ENCODE measurements at regions not wholly inside any gene's neighbourhood (a gene's known extent, or its start where the extent isn't known, plus 50 kb on each side); places are given as distances from the start of the nearest gene placed in this dataset.

DNA sequence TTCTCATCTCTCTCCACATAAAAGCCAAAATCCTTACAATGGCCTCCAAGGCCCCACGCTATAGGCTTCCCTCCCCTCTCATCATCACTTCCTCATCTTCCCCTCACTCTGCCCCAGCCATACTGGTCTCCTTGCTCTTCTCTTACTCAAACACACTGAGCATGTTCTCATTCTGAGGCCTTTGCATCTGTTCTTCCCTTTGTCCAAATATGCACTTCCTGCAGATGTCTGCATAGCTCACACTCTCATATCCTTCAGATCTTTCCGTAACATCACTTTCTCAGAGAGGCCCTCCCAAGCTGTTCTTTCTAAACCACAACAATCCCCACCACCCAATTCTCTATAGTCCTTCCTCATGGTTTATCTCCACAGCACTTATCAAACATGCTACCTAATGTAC lies 284.1 kb downstream of the HHIPL2 start:
- ATAC-seq (no peak), DNase-seq (no peak)
- Histone ChIP-seq H3K9me3 (ENCODE audit: control insufficient read depth, low read length) (no peaks in the 10 kb centered on the region), H3K4me1 (ENCODE audit: control insufficient read depth, insufficient read depth, low read length) (no peaks in the 10 kb centered on the region), H3K27ac (ENCODE audit: low read length) (no peak overlapping the region), H3K27me3 (ENCODE audit: control insufficient read depth, insufficient read depth) (no peaks in the 10 kb centered on the region), H3K4me3 (ENCODE audit: low read length) (no peak overlapping the region)
- WGBS, result 68% methylated on average over 2 of the region's 2 CpGs
- intact Hi-C loops (cut with DNase I), result no loop called here

DNA sequence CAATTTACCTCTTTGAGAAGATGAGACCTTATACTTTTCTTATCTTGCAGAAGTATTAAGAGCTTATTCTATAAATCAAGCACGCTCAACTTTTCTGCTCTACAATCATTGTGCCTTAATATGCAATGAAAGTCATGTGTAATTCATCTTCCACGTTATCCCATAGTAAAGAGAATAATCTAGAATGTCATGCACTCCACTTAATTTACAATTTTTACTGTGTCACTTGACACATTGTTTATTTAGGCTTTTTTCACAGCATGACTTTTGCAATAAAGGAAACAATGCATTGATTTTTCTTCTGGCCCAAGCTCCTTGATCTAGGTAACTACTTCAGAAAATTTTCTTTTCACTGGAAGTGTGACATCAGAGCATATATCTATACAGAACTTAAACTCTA lies 290.9 kb downstream of the HHIPL2 start:
- Histone ChIP-seq H3K27me3 (ENCODE audit: control insufficient read depth, insufficient read depth) (no peaks in the 10 kb centered on the region), H3K27ac (ENCODE audit: low read length) (no peak overlapping the region), H3K4me3 (ENCODE audit: low read length) (no peak overlapping the region), H3K4me1 (ENCODE audit: control insufficient read depth, insufficient read depth, low read length) (no peaks in the 10 kb centered on the region), H3K9me3 (ENCODE audit: control insufficient read depth, low read length) (peaks cover 2% of the 10 kb centered on the region)
- no peak for ATAC-seq
- intact Hi-C loops (cut with DNase I), result no loop called here
- DNase-seq, result no peak
- WGBS, result 75% methylated on average over 2 of the region's 2 CpGs

DNA sequence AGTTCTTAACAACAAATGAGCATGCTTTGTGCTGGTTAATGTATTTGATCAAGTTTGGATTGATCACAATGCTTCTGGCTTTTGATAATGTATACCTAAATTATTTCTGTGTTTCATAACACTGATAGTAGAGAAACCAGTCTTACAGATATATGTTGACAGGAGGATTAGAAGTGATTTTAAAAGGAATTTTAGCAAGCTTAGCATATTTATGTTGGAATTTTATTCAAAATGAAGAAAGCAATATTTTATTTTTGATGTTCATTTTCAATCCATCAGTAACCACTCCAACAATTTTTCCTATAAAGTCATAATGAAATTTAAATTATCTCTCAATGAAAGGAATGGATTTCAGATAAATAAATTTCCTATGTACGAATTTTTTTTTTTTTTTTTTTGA lies 291.8 kb downstream of the HHIPL2 start:
- no peaks in the 10 kb centered on the region for H3K4me1 ChIP-seq (ENCODE audit: control insufficient read depth, insufficient read depth, low read length)
- no peak overlapping the region for H3K4me3 ChIP-seq (ENCODE audit: low read length)
- intact Hi-C loops (cut with DNase I), result no loop called here
- H3K27me3 ChIP-seq (ENCODE audit: control insufficient read depth, insufficient read depth), result no peaks in the 10 kb centered on the region
- DNase-seq, result no peak
- 69% methylated on average over 1 of the region's 1 CpG for WGBS
- no peak overlapping the region for H3K27ac ChIP-seq (ENCODE audit: low read length)
- no peak for ATAC-seq
- H3K9me3 ChIP-seq (ENCODE audit: control insufficient read depth, low read length), result peaks cover 2% of the 10 kb centered on the region

DNA sequence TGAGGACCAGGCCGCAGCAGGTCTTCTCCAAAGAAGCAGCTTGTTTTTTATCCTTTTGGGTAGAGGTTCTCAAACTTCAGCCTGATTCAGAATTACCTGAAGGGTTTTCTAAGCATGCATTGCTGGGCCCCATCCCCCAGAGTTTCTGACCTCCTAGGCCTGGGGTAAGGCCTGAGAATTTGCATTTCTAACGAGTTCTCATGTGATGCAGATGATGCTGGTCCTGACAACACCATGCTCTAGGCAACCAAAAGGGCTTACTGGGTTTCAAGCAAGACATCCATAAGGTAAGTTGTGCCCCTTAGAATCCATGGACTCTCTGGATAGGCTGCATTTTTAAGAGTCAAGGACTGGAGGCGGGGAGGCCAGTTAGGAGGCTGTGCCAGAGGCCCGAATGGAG lies 295.1 kb downstream of the HHIPL2 start:
- 84% methylated on average over 4 of the region's 4 CpGs for WGBS
- no peak for DNase-seq
- ATAC-seq, result no peak
- intact Hi-C loops (cut with DNase I), result no loop called here
- no peaks in the 10 kb centered on the region for H3K27me3 ChIP-seq (ENCODE audit: control insufficient read depth, insufficient read depth)
- H3K4me3 ChIP-seq (ENCODE audit: low read length), result no peak overlapping the region
- peaks cover 2% of the 10 kb centered on the region for H3K9me3 ChIP-seq (ENCODE audit: control insufficient read depth, low read length)
- H3K4me1 ChIP-seq (ENCODE audit: control insufficient read depth, insufficient read depth, low read length), result no peaks in the 10 kb centered on the region
- H3K27ac ChIP-seq (ENCODE audit: low read length), result no peak overlapping the region

DNA sequence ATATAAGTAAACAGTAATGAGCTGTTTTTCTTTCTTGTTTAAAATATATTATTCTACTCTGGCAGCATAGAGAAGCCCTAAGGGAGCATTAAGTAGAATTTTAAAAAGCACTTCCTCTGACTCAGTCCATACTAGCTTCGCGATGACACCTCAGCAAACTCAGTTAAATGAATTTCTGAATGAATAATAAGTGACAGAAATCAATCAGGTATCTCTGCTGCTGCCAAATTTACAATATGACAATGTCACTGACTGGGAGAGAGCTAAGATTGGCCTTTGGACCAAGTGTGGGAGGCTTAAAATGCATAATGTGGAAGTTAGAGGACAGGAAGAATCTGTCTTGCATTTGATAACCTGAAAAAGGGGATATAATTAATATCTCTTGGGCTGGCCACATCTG lies 296.1 kb downstream of the HHIPL2 start:
- Histone ChIP-seq H3K27ac (ENCODE audit: low read length) (no peak overlapping the region), H3K4me1 (ENCODE audit: control insufficient read depth, insufficient read depth, low read length) (no peaks in the 10 kb centered on the region), H3K4me3 (ENCODE audit: low read length) (no peak overlapping the region), H3K27me3 (ENCODE audit: control insufficient read depth, insufficient read depth) (no peaks in the 10 kb centered on the region), H3K9me3 (ENCODE audit: control insufficient read depth, low read length) (peaks cover 2% of the 10 kb centered on the region)
- WGBS, result 92% methylated on average over 2 of the region's 2 CpGs
- intact Hi-C loops (cut with DNase I), result no loop called here
- DNase-seq, result no peak
- ATAC-seq, result no peak

DNA sequence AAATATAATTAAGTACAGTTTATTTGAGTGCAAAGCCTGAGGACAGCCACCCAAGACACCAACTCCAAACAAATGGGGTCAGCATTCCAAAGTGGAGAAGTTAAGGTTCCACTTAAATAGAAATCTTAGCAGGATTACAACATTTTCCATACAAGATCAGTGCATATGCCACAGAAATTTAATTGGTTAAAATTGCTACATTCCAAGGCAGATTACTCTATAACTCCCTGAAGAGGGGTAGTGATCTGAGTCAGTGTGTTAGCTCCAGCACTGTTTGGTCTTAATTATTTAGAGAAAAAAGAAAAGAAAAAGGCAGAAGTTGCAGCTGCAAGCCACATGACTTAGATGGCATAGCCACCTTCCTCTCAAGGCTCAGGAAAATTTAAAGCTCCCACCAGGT lies 297.5 kb downstream of the HHIPL2 start:
- Histone ChIP-seq H3K27ac (ENCODE audit: low read length) (no peak overlapping the region), H3K27me3 (ENCODE audit: control insufficient read depth, insufficient read depth) (no peaks in the 10 kb centered on the region), H3K4me3 (ENCODE audit: low read length) (no peak overlapping the region), H3K9me3 (ENCODE audit: control insufficient read depth, low read length) (peaks cover 2% of the 10 kb centered on the region), H3K4me1 (ENCODE audit: control insufficient read depth, insufficient read depth, low read length) (no peaks in the 10 kb centered on the region)
- no peak for DNase-seq
- ATAC-seq, result no peak
- intact Hi-C loops (cut with DNase I), result no loop called here

DNA sequence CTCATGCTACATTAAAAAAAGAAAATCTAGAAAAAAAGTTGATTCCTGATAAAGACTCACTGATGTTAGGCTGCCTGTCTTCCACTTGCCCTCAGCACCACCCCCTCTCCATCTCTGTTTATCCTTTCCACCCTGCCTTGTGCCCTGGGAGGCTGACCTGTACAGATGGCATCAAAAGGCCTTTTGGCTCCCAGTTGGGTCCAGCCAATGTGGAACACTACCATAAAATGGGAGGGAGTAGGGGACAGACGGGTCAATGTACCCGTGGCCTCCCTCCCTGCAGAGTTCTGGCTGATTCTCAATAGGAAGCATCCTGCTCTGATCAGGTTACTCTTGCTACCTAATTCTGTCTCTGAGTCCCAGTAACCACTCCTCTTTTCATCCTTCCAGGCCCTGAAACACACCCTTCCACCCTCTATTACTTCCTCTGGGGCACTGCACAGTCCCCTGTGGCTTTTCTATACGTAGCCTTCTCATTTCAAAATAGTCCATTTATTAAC lies 300.0 kb downstream of the HHIPL2 start:
- no peak overlapping the region for H3K4me3 ChIP-seq (ENCODE audit: low read length)
- no peak for ATAC-seq
- WGBS, result 61% methylated on average over 3 of the region's 3 CpGs
- H3K4me1 ChIP-seq (ENCODE audit: control insufficient read depth, insufficient read depth, low read length), result no peaks in the 10 kb centered on the region
- DNase-seq, result no peak
- H3K9me3 ChIP-seq (ENCODE audit: control insufficient read depth, low read length), result no peaks in the 10 kb centered on the region
- H3K27ac ChIP-seq (ENCODE audit: low read length), result no peak overlapping the region
- H3K27me3 ChIP-seq (ENCODE audit: control insufficient read depth, insufficient read depth), result no peaks in the 10 kb centered on the region
- intact Hi-C loops (cut with DNase I), result no loop called here

DNA sequence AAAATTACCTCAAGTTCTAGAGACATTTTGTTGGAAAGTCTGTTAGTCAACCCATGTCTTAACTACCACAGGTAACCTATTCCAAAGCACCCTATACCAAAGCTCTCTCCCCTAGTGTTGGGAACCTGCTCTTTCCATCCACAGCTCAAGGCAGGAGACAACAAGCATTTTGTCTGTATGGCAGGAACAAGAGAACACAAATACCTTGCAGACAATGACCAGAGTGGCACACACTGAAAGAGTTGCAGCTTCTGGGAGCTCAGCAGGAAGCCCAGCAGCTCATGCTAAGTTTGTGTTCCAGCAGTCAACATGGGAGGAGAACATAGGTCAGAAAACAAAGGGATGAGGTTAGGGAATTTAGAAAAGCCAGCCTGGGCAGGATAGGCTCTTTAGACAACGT lies 300.8 kb downstream of the HHIPL2 start:
- 30% methylated on average over 1 of the region's 1 CpG for WGBS
- no peak for ATAC-seq
- no peaks in the 10 kb centered on the region for H3K9me3 ChIP-seq (ENCODE audit: control insufficient read depth, low read length)
- no peak overlapping the region for H3K27ac ChIP-seq (ENCODE audit: low read length)
- H3K27me3 ChIP-seq (ENCODE audit: control insufficient read depth, insufficient read depth), result no peaks in the 10 kb centered on the region
- H3K4me3 ChIP-seq (ENCODE audit: low read length), result no peak overlapping the region
- no peaks in the 10 kb centered on the region for H3K4me1 ChIP-seq (ENCODE audit: control insufficient read depth, insufficient read depth, low read length)
- no peak for DNase-seq
- intact Hi-C loops (cut with DNase I), result no loop called here

DNA sequence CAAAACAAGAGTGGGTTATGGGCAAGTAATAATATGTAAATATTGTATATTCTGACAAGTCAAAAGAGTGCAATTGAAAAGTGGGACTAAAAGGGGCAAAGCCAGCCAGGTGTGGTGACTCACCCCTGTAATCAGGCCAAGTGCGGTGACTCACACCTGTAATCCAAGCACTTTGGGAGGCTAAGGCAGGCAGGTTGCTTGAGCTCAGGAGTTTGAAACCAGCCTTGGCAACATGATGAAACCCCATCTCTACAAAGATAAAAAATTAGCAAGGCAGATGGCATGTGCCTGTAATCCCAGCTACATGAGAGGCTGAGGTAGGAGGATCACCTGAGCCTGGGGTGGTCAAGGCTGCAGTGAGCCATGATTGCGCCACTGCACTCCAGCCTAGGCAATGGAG lies 304.0 kb downstream of the HHIPL2 start:
- 72% methylated on average over 2 of the region's 2 CpGs for WGBS
- Histone ChIP-seq H3K4me1 (ENCODE audit: control insufficient read depth, insufficient read depth, low read length) (no peaks in the 10 kb centered on the region), H3K4me3 (ENCODE audit: low read length) (no peak overlapping the region), H3K9me3 (ENCODE audit: control insufficient read depth, low read length) (no peaks in the 10 kb centered on the region), H3K27me3 (ENCODE audit: control insufficient read depth, insufficient read depth) (no peaks in the 10 kb centered on the region), H3K27ac (ENCODE audit: low read length) (no peak overlapping the region)
- intact Hi-C loops (cut with DNase I), result no loop called here
- ATAC-seq, result no peak
- DNase-seq, result no peak

DNA sequence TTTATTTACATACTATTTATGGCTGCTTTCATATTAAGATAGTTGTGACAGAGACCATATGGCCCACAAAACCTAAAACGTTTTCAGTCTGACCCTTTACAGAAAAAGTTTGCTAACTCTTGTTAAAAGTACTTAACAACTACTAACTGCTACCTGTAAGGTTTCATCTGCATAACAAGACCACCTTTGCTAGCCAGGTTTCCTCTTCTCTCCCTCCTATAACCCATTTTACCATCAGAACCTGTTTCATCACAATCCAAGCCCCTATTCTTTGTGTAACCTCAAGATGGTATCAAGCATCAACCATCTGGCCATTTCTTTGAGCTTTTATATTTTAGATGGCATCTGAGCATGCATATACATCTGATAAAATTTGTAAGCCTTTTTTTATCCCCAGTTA lies 305.4 kb downstream of the HHIPL2 start:
- no peak overlapping the region for H3K27ac ChIP-seq (ENCODE audit: low read length)
- no peak for DNase-seq
- no peaks in the 10 kb centered on the region for H3K9me3 ChIP-seq (ENCODE audit: control insufficient read depth, low read length)
- no peak for ATAC-seq
- H3K4me1 ChIP-seq (ENCODE audit: control insufficient read depth, insufficient read depth, low read length), result no peaks in the 10 kb centered on the region
- intact Hi-C loops (cut with DNase I), result no loop called here
- WGBS, result 49% methylated on average over 1 of the region's 1 CpG
- H3K4me3 ChIP-seq (ENCODE audit: low read length), result no peak overlapping the region
- H3K27me3 ChIP-seq (ENCODE audit: control insufficient read depth, insufficient read depth), result no peaks in the 10 kb centered on the region

DNA sequence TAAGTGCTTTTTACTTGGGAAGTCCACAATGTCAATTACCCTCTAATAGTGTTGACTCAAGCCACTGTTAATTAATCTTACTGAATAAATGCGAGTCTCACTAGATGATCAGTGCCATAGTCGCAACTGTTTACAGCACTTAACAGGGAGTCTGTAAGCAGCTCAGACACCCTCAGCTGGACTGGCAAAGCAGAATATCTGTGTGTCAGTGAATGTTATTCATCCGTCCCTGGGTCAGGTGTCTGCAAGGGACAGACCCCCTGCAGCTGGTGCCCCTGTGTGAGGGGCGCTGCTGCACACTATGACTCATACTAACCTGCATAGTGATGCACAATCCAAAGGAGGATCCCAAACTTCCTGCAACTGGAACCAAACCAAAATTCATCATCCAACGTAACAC lies 306.5 kb downstream of the HHIPL2 start:
- Histone ChIP-seq H3K4me3 (ENCODE audit: low read length) (no peak overlapping the region), H3K4me1 (ENCODE audit: control insufficient read depth, insufficient read depth, low read length) (no peaks in the 10 kb centered on the region), H3K27me3 (ENCODE audit: control insufficient read depth, insufficient read depth) (no peaks in the 10 kb centered on the region), H3K27ac (ENCODE audit: low read length) (no peak overlapping the region), H3K9me3 (ENCODE audit: control insufficient read depth, low read length) (no peaks in the 10 kb centered on the region)
- ATAC-seq (no peak), DNase-seq (no peak)
- 80% methylated on average over 5 of the region's 5 CpGs for WGBS
- intact Hi-C loops (cut with DNase I), result no loop called here

DNA sequence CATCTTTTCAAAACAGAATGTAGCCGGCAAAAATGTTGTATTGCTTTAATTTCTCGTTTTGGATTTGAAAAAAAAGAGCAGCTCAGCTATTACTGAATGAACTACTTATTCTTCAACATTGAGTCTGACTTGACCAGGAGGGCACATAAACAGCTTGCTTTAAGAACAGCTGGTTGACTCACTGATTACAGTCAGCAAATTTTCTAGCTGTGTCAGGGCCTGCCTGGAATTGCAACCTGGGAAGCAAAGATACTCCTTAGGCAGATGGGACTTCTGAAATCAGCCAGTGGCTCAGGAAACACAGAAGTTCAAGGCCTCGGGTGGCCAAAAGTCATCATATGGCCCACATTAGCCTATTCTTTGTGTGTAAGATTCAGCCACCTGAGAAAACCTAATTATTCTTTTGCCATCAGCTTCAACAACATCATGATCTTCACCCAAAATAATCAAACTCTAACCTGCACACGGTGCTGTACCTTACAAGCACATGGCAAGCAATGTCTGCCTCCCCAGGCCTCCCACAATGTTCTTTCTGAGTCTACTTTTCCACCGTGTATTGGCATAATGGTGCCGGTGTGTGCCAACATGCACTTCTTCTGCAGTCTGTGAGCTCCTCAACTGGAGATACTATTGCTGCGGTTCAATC lies 307.2 kb downstream of the HHIPL2 start:
- DNase-seq (no peak), ATAC-seq (no peak)
- WGBS, result 76% methylated on average over 7 of the region's 7 CpGs
- Histone ChIP-seq H3K27ac (ENCODE audit: low read length) (no peak overlapping the region), H3K4me3 (ENCODE audit: low read length) (no peak overlapping the region), H3K9me3 (ENCODE audit: control insufficient read depth, low read length) (no peaks in the 10 kb centered on the region), H3K27me3 (ENCODE audit: control insufficient read depth, insufficient read depth) (no peaks in the 10 kb centered on the region), H3K4me1 (ENCODE audit: control insufficient read depth, insufficient read depth, low read length) (no peaks in the 10 kb centered on the region)
- intact Hi-C loops (cut with DNase I), result no loop called here
